HG03457 (cell line): ENCODE measurements at regions not wholly inside any gene's neighbourhood (a gene's known extent, or its start where the extent isn't known, plus 50 kb on each side); places are given as distances from the start of the nearest gene placed in this dataset.

ENCODE experiments used
- ATAC-seq: cut with Tn5 transposase; IDR thresholded peaks from one replicate; pipeline ENCODE4 v1.9.1; 2021; ENCODE audit warnings: moderate number of reproducible peaks; ENCODE audit not compliant: unreplicated experiment

DNA sequence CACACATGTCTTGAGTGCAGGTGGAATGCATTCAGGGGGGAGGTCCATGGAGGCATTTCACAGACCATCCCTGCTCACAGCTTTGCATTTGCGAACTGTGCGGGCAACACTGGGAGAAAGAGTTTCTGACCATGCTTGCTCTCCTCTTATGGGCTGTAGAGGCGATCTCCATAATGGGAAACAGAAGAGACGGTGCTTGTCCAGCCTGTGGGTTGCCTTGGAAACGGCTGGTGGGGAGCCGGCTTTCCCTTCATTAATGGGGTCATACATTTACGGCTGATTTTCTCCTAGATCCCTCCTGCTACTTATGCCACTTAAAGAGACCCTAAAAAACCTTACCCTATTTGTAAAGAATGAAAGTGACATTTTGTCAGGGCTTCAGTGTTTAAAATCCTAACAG lies 147.4 kb downstream of the SOX11 start:
- ATAC-seq, result no peak

DNA sequence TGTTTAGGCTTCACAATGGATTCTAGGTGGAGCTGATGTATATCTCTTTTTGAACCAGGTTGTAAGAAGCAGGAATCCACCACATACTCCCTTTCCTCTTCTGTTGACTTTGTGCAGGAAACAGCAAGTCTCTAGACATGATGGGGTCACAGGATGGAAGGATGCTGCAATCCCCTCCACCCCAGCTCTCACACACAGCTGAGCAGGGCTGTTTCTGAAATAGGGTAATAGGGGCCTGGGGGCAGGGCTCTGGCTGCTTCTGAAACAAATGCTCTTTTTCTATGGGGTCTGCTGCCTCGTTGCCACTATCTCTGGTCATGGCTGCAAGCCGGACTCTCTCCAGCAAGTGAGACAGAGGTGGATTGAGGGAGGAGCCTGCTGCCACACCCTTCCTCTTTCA lies 148.9 kb downstream of the SOX11 start:
- ATAC-seq, result no peak

DNA sequence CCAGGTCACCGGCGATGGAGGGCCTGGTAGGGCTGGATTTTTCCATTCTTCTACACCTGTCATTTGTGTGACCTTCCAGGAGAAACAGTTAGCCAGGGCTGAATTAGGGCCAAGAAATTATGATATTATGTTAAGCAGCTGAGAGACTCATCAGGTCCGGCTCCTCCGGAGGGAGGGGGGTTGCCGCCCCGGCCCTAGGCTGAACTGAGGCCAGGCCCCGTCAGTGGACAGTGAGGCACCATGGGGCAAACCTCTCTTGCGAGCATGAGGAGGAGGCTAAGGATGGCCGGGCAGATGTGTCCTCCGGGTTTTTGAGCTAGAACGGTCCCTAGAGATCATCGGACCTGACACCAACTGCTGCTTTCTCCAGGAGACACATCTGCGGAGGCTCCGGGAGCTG lies 150.1 kb downstream of the SOX11 start:
- ATAC-seq, result no peak

DNA sequence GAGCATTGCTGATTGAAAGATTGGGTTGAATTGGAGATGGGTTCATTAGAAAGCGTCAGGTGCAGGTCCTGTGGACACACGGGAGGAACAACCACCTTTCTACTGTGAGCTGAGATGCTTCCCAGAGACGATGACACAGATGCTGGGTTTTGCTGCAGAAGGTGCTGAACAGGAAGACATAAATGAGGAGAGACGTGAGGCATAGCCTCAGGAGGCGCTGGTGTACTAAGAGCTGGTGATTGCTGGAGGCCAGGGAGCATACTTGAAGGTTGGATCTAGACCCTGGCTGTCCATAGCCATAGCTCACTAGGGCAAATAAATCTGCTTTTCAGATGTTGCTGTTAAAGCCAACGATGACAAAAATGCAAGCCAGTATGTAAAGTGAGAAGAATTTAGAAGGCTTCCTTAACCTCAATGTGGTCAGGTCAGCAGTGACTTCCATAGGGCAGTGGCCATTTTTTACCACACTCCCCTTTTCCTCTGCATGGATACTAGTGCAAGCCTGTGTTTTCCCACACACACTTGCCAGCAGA lies 153.7 kb downstream of the SOX11 start:
- ATAC-seq, result no peak

DNA sequence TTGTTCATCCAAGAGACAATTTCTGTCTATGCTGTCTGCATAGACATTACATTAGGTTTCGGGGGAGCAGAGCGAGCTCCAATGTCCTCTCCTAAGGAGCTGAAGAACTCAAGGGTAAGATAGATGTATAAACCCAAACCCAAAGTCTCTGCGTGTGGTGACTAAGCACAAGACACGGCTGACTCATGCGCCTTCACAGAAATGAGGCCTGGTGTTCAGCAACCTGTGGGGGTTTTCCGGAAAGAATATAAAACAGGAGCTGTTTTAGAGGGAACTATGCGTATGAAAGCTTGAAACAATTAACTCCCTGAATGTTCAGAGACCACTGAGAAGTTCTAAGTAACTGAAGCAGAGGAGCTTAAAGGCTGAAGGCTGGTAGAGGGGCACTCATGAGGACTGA lies 154.7 kb downstream of the SOX11 start:
- no peak for ATAC-seq

DNA sequence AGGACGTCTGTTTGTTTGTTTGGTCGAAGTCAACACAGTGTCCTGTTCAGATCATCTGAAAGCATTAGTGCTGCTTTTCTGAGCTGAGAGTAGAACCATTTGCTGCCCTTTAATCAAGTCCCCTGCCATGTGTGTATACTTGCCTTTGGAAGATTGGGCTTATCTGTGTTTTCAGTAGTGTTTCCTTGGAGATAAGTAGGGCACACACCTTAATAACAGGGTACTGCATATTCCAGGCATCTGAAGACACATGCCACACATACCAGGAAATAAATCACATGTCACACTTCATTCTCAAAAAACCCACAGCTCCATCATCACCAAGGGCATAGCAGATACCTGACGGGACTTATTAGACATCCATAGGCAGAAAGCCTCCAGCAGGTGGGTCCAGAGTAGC lies 157.4 kb downstream of the SOX11 start:
- ATAC-seq, result no peak

DNA sequence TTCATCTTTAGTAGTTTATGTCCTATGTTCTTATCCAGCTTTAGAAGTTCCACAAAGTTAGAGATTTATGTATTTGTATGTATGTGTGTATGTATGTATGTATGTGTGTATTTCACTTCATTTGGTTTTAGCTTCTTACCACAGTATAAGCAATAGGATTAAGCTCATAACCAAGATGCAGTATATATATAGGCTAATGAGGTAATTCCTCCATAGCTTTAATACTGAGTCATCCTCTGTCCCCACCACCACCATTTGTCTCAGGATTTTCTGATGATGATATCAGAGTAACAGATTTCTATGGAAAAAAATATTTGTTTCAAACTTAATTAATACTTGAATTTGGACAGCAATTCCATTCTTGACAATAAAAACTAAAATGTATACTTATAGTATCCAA lies 159.2 kb downstream of the SOX11 start:
- ATAC-seq, result no peak

DNA sequence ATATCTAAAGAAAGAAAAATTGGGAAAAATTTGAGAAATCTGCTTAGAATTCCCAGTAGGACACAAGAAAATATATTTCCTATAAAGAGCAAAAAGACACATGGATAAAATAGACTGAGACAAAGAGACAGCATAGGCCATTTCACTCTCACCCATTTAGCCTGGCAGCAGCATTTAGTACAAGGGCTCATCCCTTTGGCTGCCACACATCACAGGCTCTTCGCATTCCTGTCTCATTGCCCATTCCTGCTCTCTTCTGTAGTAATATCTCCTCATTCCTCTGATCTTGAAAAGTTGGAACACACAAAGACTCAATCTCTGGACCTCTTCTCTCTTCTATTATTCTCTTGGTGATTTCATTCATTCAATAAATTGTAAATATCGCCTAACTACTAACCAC lies 162.6 kb downstream of the SOX11 start:
- ATAC-seq, result no peak

DNA sequence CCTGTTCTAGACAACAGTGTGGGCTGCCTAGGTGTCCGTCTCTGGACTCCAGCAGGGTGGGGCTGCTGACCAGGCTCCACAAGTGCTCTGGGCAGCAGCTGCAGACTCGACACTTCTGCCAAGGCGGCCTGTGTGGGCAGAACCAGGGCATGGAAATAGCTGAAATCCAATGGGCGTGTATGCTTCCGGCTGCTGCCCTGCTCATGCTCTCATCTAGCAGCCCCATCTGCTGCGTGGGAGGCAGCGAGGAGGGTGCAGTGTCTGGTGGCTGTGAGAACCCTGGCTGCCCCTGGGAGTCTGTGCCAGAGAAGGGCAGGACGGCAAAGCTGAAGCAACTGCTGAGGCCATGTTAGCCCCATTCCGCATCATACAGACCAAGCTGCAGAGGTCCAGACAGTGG lies 174.9 kb downstream of the SOX11 start:
- ATAC-seq, result no peak

DNA sequence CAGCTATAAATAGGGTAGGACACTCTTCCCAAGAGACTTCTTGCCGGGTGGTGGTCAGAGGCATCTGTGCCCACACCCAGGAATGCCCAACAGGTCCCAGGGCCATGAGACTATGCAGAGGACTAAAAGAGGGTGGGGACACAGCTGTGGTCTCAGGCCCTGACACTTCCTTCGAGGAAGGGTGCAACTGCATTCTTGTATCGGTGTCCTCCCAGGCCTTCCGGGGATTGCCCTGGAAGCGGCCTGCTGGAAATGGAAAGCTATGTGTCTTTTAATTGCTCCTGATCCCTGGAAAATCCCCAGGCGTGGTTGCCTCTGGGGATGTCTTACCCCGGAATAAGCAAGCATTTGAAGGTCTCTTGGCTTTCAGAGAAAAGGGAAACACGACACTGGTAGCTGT lies 176.7 kb downstream of the SOX11 start:
- ATAC-seq, result no peak

DNA sequence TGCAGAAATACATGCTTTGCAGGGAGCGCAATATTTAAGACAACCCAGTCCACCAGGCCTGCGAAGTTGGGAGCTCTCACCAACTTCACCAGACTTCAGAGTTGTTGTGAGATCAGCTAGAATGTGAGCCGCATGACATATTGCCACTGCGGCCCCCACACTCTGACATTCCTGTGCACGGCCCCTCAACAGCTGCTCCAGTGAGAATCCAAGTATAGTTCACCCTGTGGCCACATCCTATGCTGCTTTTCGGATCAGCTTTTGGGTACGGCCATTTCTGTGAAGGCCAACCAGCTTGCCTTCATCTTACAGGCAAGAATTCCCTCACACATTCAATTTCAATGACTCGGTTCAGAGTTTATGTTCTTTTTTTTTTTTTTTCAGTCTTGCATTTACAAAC lies 177.8 kb downstream of the SOX11 start:
- no peak for ATAC-seq

DNA sequence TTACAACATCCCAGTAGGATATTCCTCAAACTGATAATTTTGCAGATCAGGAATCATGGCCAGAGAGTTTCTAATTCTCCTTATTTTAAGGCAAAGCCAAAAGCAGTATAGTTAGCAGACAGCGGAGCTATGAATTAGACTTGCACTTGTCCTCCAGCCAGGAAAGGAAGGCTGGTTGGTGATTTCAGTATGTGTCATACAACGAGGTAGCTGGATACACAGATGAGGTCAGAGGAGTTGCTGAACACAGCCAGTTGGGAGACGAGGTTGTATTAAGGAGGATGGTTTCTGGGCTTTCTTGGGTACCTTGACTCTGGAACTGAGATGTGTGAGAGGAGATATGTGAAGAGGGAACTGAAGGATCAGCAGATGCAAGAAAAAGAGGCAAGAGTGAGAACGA lies 185.2 kb downstream of the SOX11 start:
- no peak for ATAC-seq

DNA sequence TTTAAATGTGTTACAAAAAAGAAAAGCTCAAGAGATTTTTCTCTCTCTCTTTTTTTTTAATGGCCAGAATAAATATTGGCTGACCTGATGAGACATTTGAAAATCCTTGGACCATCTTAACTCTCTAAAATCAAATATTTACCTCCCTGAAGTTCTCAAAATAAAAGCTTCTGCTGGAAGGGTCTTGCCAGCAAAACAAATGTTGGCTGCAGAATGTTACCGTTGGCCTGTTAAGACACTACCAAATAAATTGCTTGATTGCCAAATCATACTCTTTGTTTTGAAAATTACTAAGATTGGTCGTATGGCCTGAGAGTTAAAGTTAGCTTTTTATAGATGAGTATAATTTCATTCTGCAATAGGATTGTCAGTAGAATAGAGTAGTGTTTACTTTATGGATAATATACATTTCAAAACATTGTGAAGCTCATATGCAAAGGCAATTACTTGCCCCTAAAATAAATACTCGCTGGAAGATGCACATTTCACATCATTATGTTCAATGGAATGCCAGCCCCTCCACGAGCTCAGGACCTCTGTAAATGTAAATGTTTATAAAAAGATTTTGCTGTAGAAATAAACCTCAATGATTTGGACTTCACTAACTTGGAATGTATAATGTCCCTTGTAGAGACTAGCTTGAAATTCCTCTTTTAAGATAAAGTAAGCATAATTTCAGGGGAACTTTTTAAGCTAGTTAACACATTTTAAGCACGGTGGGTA lies 193.4 kb downstream of the SOX11 start:
- ATAC-seq, result no peak

DNA sequence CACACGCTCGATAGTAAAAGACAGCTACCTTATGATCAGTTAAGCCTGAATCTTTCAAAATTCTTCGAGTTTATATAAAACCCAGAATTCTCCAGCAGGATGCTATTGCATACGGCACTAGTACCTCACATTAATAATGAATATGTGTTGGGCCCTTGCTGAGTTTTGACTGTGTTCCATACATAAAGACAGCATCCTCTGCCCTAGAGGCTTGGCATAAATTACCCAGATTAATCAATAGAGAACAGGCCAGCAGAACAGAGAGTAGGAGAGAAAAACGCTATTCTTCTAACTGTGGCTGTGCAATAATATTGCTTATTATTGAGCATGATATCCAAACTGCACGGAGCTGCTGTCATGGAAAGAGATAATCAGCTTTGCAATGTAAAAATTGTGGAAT lies 194.3 kb downstream of the SOX11 start:
- ATAC-seq, result no peak

DNA sequence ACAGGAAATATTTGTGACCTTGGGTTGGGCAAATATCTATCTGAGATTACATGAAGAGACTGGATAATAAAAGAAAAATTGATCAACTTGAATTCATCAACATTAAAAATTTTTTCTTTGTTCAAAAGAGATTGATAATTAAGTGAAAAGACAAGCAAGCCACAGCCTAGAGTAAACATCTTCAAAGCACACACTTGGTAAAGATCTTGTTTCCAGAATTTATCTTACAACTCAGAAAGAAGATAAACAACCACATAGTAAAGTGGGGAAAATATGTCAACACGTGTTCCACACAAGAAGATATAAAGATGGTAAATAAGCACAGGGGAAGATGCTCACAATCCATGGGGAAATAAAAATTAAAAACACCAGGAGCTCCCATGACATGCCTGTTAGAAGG lies 195.9 kb downstream of the SOX11 start:
- ATAC-seq, result no peak

DNA sequence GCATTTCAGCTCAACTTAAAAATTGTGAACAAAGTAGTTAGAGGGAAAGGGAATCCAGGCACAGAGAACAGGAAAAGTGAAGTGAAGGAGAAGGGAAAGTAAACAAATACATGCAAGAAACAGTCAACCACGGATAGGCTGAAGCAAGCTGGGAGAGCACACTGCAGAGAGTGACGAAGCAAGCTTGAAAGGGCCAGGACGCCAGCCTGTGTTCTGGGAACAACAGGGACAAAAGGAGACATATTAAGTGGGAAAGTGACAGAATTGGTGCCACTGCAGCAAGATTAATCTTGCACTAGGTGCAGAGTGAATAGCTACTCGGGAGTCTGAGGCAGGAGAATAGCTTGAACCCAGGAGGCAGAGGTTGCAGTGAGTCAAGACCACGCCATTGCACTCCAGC lies 197.3 kb downstream of the SOX11 start:
- ATAC-seq, result no peak

DNA sequence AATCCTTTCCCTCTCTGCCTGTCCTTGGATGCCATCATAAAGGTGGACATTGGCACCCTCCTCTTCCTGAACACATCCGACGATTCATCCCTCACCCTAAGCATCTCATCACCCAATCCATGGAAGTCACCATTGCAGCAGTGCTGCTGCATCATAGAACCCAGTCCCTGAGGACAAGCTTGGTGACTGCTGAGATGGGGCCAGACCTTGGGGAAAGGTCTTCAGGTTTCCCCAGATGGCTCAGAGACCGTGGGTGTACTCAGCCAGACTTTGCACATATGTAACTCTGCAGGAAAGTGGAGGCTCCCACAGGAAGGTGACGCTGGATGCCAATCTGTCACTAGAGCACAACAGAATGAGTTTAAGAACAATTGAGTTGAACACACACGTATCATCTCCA lies 202.2 kb downstream of the SOX11 start:
- no peak for ATAC-seq

DNA sequence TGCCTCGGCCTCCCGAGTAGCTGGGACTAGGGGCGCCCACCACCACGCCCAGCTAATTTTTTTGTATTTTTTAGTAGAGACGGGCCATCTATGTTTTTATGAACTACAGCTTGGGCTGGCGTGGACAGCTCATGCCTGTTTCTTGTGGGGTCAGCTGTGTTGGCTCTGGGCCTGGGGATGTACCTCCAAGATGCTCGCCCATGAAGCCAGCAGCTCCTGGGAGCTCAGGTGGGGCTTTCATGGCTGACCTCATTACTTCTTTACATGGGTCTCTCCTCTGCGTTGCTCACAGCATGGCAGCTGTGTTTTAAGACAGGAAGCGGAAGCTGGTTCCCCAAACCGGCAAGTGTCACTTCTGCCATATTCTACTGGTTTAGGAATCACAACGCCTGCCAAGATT lies 203.1 kb downstream of the SOX11 start:
- ATAC-seq, result no peak

DNA sequence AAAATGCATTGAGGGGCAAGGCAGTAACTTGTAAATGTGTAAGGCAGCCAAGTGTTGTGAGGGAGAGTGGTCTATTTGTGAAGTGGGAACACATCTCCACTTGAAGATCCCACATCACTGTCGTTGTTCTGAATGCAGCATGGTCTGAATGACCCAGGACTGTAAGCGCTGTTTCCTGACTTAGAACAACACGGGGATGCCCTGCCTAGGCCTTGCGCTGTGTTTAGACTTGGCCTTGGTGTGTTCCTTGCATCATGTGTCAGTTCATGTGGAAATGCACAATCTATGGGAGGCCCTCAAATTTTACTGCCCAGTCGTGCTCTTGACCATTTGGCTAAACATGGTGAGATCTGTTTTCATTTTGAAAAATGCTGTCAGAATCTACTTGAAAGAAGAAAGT lies 205.1 kb downstream of the SOX11 start:
- ATAC-seq, result no peak

DNA sequence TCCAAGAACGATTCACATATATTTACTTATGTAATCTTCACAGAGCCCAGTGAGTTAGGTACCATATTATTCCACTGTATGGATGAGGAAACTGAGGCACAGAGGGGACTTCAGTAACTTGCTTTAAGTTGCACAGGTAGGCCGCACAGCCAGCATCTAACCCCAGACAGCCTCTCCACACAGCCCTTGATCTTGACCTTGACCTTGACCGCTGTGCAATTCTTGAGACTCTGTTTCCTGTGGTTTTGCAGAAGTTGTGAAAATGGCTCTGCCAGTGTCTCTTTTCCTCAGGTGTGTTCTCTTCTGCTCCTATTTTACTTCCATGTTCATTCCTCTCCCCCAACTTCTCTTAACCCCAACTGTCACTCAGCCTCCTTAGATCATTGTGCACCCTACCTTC lies 206.5 kb downstream of the SOX11 start:
- no peak for ATAC-seq

DNA sequence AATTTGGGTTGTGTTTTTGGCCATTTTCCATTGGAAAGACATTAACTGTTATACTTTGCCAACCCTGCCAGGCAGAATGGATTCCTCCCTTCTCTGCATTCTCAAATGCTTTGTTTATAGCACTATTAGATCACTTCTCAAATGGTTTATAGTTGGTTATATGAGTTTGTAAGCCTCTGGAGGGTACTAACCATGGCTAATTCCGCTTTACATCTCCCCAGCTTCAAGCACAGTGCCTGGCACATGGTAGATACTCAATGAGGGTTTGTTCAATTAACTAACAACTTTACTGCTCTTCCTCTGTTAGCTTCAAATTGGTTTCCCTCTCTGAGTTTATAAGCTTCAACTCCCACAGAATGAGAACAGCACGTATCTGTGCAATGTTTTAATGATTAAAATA lies 213.5 kb downstream of the SOX11 start:
- no peak for ATAC-seq

DNA sequence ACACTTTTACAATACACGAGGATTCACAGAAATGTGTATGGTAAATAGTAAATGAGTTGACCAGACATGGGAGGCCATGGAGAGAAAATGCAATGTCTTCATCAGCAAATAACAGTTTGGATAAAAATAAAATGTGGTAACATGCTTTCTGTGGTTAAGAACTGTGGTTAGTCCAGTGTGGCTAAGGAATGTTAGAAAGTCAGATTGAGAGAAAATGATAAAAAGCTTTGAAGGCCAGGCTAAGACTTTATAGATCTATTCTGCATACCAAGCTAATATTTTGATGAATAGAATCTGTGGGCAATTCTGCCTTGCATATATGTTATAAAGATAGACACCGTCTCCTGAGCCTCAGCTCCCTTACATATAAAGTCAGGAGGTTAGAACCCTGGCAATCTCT lies 215.9 kb downstream of the SOX11 start:
- ATAC-seq, result no peak

DNA sequence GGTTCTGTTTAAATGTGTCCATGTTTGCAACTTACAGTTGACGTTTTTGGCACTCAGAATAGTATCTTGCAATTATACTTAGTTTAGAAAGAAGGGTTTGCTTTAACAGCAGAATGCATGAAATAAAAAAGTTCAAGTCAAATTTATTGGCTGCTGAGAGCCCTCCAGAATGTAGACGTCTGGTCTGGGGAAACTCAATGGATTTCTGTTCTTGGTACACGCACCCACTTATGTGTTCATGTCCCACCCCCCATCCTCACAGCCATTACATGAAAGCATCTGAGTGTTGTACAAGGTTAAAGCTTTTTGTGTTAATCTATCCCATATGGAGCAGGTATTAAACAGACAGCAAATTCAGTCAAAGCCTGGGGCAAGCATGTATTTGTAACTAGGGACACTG lies 219.5 kb downstream of the SOX11 start:
- no peak for ATAC-seq
